Loucy (cell line): ENCODE measurements at regions not wholly inside any gene's neighbourhood (a gene's known extent, or its start where the extent isn't known, plus 50 kb on each side); places are given as distances from the start of the nearest gene placed in this dataset.

Experiments
- CTCF ChIP-seq: fragments of 200-600 bp; sonication (generic); conservative IDR thresholded peaks from 2 replicates; pipeline ENCODE4 v1.5.1; 2014; ENCODE audit warnings: mild to moderate bottlenecking, antibody characterized with exemption, low read length
- EZH2phosphoT487 ChIP-seq: fragments of 200-600 bp; IDR thresholded peaks from 2 replicates; pipeline ENCODE4 v1.6.1; 2018; ENCODE audit warnings: antibody characterized with exemption, mild to moderate bottlenecking, moderate library complexity, borderline replicate concordance

- TF ChIP-seq CTCF (no peak), EZH2phosphoT487 (no peak)
Observed at GRCh38 chr11:91854171-91854570, 370.4 kb upstream of the FAT3 start.
